Neural cell (in vitro differentiated cells): ENCODE measurements at regions not wholly inside any gene's neighbourhood (a gene's known extent, or its start where the extent isn't known, plus 50 kb on each side); places are given as distances from the start of the nearest gene placed in this dataset.

Experiments
- H2AFZ ChIP-seq: fragments of 200-600, 300-800 bp; sonication (generic), shearing (Covaris generic); 2 replicates; pipeline ENCODE4 v1.6.0; 2014; ENCODE audit warnings: low read depth, mild to moderate bottlenecking, antibody characterized with exemption, low read length, moderate library complexity
- H3F3A ChIP-seq: fragments of 200-600 bp; shearing (Covaris generic); 2 replicates; pipeline ENCODE4 v1.6.1; 2016; ENCODE audit warnings: mild to moderate bottlenecking, moderate library complexity, mixed read lengths, antibody characterized with exemption, low read length; ENCODE audit not compliant: insufficient read depth, poor library complexity, severe bottlenecking
- H3K27ac ChIP-seq: fragments of 200-600, 300-800 bp; sonication (generic), shearing (Covaris generic); 2 replicates; pipeline ENCODE4 v1.5.1; 2014; ENCODE audit warnings: mild to moderate bottlenecking, low read length, moderate library complexity
- H3K27me3 ChIP-seq: fragments of 300-800, 200-600 bp; sonication (generic), shearing (Covaris generic); 2 replicates; pipeline ENCODE4 v1.6.0; 2014; ENCODE audit warnings: mild to moderate bottlenecking, low read depth, low read length, moderate library complexity; ENCODE audit not compliant: insufficient read depth
- H3K36me3 ChIP-seq: fragments of 300-800, 200-600 bp; sonication (generic), shearing (Covaris generic); 2 replicates; pipeline ENCODE4 v1.5.1; 2014; ENCODE audit warnings: mild to moderate bottlenecking, antibody characterized with exemption, low read length, moderate library complexity; ENCODE audit not compliant: insufficient read depth
- H3K4me2 ChIP-seq: fragments of 300-800, 200-600 bp; sonication (generic), shearing (Covaris generic); 2 replicates; pipeline ENCODE4 v1.6.0; 2014; ENCODE audit warnings: mild to moderate bottlenecking, low read length
- H3K4me3 ChIP-seq: fragments of 300-800, 200-600 bp; sonication (generic), shearing (Covaris generic); 2 replicates; pipeline ENCODE4 v1.5.1; 2014; ENCODE audit warnings: mild to moderate bottlenecking, low read length, moderate library complexity
- H3K79me2 ChIP-seq: fragments of 200-600 bp; shearing (Covaris generic); replicated peaks from 2 replicates; pipeline ENCODE4 v1.6.0; 2014; ENCODE audit warnings: mild to moderate bottlenecking, low read length, moderate library complexity; ENCODE audit not compliant: insufficient read depth
- H3K9ac ChIP-seq: fragments of 300-800, 200-600 bp; sonication (generic), shearing (Covaris generic); 2 replicates; pipeline ENCODE4 v1.6.1; 2016; ENCODE audit warnings: mild to moderate bottlenecking, low read length, mixed read lengths
- H3K9me2 ChIP-seq: fragments of 200-600 bp; shearing (Covaris generic); 2 replicates; pipeline ENCODE4 v1.6.1; 2016; ENCODE audit warnings: mild to moderate bottlenecking, low read length, mixed read lengths; ENCODE audit not compliant: insufficient read depth
- H3K9me3 ChIP-seq: fragments of 200-600, 300-800 bp; sonication (generic), shearing (Covaris generic); 2 replicates; pipeline ENCODE4 v1.6.1; 2016; ENCODE audit warnings: mild to moderate bottlenecking, mixed run types, low read length, moderate library complexity, mixed read lengths
- H4K20me1 ChIP-seq: fragments of 200-600 bp; shearing (Covaris generic); 2 replicates; pipeline ENCODE4 v1.6.1; 2016; ENCODE audit warnings: mild to moderate bottlenecking, mixed run types; ENCODE audit not compliant: insufficient read depth
- CTCF ChIP-seq: fragments of 450-650 bp; IDR thresholded peaks from 2 replicates; pipeline ENCODE4 v1.5.1; 2014; ENCODE audit warnings: antibody characterized with exemption, mild to moderate bottlenecking, moderate library complexity; ENCODE audit not compliant: poor library complexity, severe bottlenecking
- EP300 ChIP-seq: fragments of 450-650 bp; conservative IDR thresholded peaks from 2 replicates; pipeline ENCODE4 v1.6.1; 2014; ENCODE audit warnings: antibody characterized with exemption, mild to moderate bottlenecking, moderate library complexity; ENCODE audit not compliant: poor library complexity, severe bottlenecking
- EZH2 ChIP-seq: fragments of 200-600, 300-800 bp; shearing (Covaris generic), sonication (generic); IDR thresholded peaks from 2 replicates; pipeline ENCODE4 v1.6.1; 2014; ENCODE audit warnings: antibody characterized with exemption, low read length, borderline replicate concordance, mild to moderate bottlenecking; ENCODE audit not compliant: insufficient read depth, poor library complexity, severe bottlenecking
- MXI1 ChIP-seq: fragments of 450-650 bp; conservative IDR thresholded peaks from 2 replicates; pipeline ENCODE4 v1.6.1; 2014; ENCODE audit warnings: antibody characterized with exemption, mild to moderate bottlenecking; ENCODE audit not compliant: poor library complexity, severe bottlenecking
- POLR2AphosphoS5 ChIP-seq: IDR thresholded peaks from 2 replicates; pipeline ENCODE4 v1.6.1; 2012
- RAD21 ChIP-seq: fragments of 450-650 bp; conservative IDR thresholded peaks from 2 replicates; pipeline ENCODE4 v1.6.1; 2014; ENCODE audit warnings: antibody characterized with exemption, mild to moderate bottlenecking, moderate library complexity
- REST ChIP-seq: IDR thresholded peaks from 2 replicates; pipeline ENCODE4 v1.6.1; 2012; ENCODE audit warnings: borderline replicate concordance
- SMC3 ChIP-seq: fragments of 450-650 bp; conservative IDR thresholded peaks from 2 replicates; pipeline ENCODE4 v1.6.1; 2014; ENCODE audit warnings: antibody characterized with exemption, mild to moderate bottlenecking, moderate library complexity; ENCODE audit not compliant: poor library complexity
- TAF1 ChIP-seq: IDR thresholded peaks from 2 replicates; pipeline ENCODE4 v1.6.1; 2012; ENCODE audit warnings: low read depth

GRCh38 chr13:53254500-53254899 lies 225.9 kb downstream of the OLFM4 start:
- Histone ChIP-seq H3K9me2 (no peaks in the 10 kb centered on the region), H3K9ac (no peak overlapping the region), H3K36me3 (no peaks in the 10 kb centered on the region), H3K9me3 (no peaks in the 10 kb centered on the region), H2AFZ (no peak overlapping the region), H4K20me1 (no peaks in the 10 kb centered on the region), H3F3A (no peaks in the 10 kb centered on the region), H3K4me2 (no peak overlapping the region), H3K27ac (no peak overlapping the region), H3K79me2 (no peaks in the 10 kb centered on the region), H3K4me3 (no peak overlapping the region), H3K27me3 (no peaks in the 10 kb centered on the region)
- no peak for TF ChIP-seq MXI1
- no peak for TF ChIP-seq EZH2
- TF ChIP-seq EP300, result no peak
- no peak for TF ChIP-seq RAD21
- TF ChIP-seq CTCF, result no peak
- TF ChIP-seq SMC3, result no peak
- TF ChIP-seq REST, result no peak
- TF ChIP-seq POLR2AphosphoS5, result no peak

GRCh38 chr13:53255795-53256194 lies 227.2 kb downstream of the OLFM4 start:
- Histone ChIP-seq H3F3A (no peaks in the 10 kb centered on the region), H3K79me2 (no peaks in the 10 kb centered on the region), H3K4me3 (no peak overlapping the region), H3K9ac (no peak overlapping the region), H3K9me2 (no peaks in the 10 kb centered on the region), H4K20me1 (no peaks in the 10 kb centered on the region), H3K4me2 (no peak overlapping the region), H3K9me3 (no peaks in the 10 kb centered on the region), H3K36me3 (no peaks in the 10 kb centered on the region), H3K27me3 (no peaks in the 10 kb centered on the region), H3K27ac (no peak overlapping the region), H2AFZ (no peak overlapping the region)
- TF ChIP-seq EP300, result no peak
- TF ChIP-seq REST, result no peak
- TF ChIP-seq RAD21, result no peak
- no peak for TF ChIP-seq EZH2
- TF ChIP-seq TAF1, result no peak
- TF ChIP-seq POLR2AphosphoS5, result no peak
- TF ChIP-seq MXI1, result no peak
- TF ChIP-seq CTCF, result no peak
